IPS-20b (cell line): ENCODE measurements at regions not wholly inside any gene's neighbourhood (a gene's known extent, or its start where the extent isn't known, plus 50 kb on each side); places are given as distances from the start of the nearest gene placed in this dataset.
"Not testable (repeated sequence)": the region's sequence is repeated elsewhere in the genome, so short reads cannot be mapped to it uniquely, and the experiment has no call there.

Experiments used
- H3K27ac ChIP-seq: one replicate; pipeline ENCODE4 v1.5.1; 2013; ENCODE audit warnings: low read length
- H3K27me3 ChIP-seq: 2 replicates; pipeline ENCODE4 v1.6.1; 2013; ENCODE audit warnings: mild to moderate bottlenecking, low read length, inconsistent platforms; ENCODE audit not compliant: insufficient read depth
- H3K36me3 ChIP-seq: 2 replicates; pipeline ENCODE4 v1.6.1; 2013; ENCODE audit warnings: low read depth, mild to moderate bottlenecking, inconsistent platforms, low read length, moderate library complexity; ENCODE audit not compliant: insufficient read depth
- H3K4me1 ChIP-seq: 2 replicates; pipeline ENCODE4 v1.6.1; 2013; ENCODE audit warnings: mild to moderate bottlenecking, control low read depth, inconsistent platforms, low read length, moderate library complexity; ENCODE audit not compliant: insufficient read depth
- H3K4me3 ChIP-seq: 2 replicates; pipeline ENCODE4 v1.5.1; 2013; ENCODE audit warnings: mild to moderate bottlenecking, low read length, inconsistent platforms
- H3K9ac ChIP-seq: 2 replicates; pipeline ENCODE4 v1.6.1; 2013; ENCODE audit warnings: low read depth, mild to moderate bottlenecking, inconsistent platforms, low read length, moderate library complexity
- H3K9me3 ChIP-seq: 2 replicates; pipeline ENCODE4 v1.6.1; 2013; ENCODE audit warnings: mild to moderate bottlenecking, low read depth, low read length, inconsistent platforms; ENCODE audit not compliant: insufficient read depth

DNA sequence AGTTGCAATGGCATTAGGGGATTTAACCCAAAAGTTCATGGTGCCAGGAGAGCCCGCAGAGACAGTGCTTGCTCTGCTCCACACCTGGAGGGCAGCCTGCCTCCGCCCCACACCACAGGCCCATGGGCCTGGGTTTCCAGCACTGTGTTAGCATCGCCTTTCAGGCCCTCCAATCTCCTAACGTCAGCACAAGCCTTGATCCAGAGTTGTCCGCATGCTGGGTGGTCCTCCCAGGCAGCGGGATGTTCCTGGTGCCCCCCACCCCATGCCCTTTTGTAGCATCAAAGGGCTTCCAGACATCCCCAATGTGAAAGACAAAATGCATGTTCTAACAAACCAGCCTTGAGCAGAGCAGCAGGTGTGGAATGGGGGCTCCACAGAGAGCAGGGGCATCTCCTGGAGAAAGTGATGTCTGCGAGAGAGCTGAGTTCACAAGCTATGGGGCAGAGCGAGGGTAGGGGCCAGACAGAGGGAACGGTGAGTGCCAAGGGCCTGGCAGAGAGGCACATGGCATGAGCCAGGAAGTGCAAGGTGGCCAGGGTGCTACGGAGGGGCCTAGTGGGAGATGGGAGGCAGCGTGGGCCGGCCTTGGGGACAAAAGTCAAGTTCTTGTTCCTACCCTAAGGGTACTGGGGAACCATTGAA, 119.2 kb downstream of the CYP26B1 start:
- Histone ChIP-seq H3K4me3 (no peak overlapping the region), H3K27me3 (no peaks in the 10 kb centered on the region), H3K9me3 (no peaks in the 10 kb centered on the region), H3K4me1 (no peaks in the 10 kb centered on the region), H3K9ac (no peak overlapping the region), H3K27ac (no peak overlapping the region), H3K36me3 (no peaks in the 10 kb centered on the region)

DNA sequence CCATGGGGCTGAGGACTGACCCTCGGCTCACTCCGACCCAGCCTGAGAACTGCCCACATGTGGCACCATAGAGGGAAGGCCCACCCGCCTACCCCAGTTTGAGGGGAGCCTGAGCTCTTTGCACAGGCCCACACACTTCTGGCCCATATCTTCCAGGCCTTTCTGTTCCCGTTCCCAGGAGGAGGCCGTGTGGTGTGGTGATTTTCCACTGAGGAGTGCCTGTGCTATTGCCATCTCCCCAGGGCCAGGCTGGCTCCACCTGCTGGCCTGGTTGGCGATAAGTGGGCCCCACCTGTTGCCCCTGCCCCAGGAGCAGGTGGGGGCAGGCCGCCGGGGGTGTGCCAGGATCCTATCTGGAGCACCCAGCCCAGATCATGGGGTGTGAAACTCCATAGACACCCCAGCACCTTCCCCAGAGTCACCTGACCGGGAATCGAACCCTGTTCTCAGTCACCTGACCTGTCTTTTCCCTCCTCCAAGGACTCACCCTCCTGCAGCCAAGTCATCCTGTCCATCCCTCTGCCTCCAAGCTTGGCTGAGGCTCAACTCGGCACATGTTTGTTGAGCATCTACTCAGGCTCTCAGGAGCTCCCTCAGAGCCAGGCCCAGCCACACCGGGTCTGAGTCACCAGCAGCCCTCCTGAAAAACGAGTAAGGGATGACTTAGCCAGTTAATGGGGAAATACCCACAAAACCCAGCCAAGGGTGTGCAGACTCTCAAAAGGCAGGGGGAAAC, 120.1 kb downstream of the CYP26B1 start:
- H3K27me3 ChIP-seq: no peaks in the 10 kb centered on the region
- H3K4me1 ChIP-seq: no peaks in the 10 kb centered on the region
- no peaks in the 10 kb centered on the region for H3K36me3 ChIP-seq
- no peak overlapping the region for H3K27ac ChIP-seq
- no peak overlapping the region for H3K4me3 ChIP-seq
- H3K9me3 ChIP-seq: no peaks in the 10 kb centered on the region
- no peak overlapping the region for H3K9ac ChIP-seq

DNA sequence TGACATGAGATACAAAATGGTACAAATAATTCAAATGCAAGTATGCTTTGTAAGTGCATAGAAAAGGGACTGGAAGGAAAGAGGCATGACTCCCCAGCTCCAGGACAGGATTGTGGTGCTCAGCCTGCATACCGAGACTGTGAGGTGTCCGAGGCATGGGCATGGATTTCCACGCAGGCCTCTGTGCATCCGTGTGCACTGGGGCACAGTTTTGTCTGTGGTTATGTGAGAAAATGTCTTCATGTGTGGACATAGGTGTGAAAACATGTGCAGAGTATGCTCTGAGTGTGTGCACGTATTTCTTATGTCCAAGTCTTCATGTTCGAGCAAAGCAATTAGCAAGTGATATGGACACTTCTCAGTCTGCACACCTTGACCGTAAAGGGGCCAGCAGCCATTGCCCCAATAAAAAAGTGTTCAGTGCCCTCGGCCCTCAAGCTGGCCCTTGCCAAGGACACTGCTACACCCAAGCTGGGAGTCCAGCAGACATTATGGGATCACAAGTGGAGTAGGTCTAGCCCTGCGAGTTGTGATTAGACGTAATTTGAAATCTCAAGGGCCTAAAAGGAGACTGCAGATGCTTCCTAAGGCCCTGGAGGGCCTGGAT, 120.7 kb downstream of the CYP26B1 start:
- Histone ChIP-seq H3K9ac (no peak overlapping the region), H3K27me3 (no peaks in the 10 kb centered on the region), H3K4me3 (no peak overlapping the region), H3K9me3 (no peaks in the 10 kb centered on the region; the same call in 1 of the 2 replicates), H3K36me3 (no peaks in the 10 kb centered on the region), H3K27ac (no peak overlapping the region), H3K4me1 (no peaks in the 10 kb centered on the region)

- no peak overlapping the region for H3K27ac ChIP-seq
- no peaks in the 10 kb centered on the region; the same call in 1 of the 2 replicates for H3K9me3 ChIP-seq
- no peak overlapping the region for H3K4me3 ChIP-seq
- H3K27me3 ChIP-seq: no peaks in the 10 kb centered on the region
- no peaks in the 10 kb centered on the region for H3K36me3 ChIP-seq
- no peak overlapping the region for H3K9ac ChIP-seq
- H3K4me1 ChIP-seq: no peaks in the 10 kb centered on the region
These were observed 123.0 kb downstream of the CYP26B1 start for GRCh38 chr2:72024451-72025175.

DNA sequence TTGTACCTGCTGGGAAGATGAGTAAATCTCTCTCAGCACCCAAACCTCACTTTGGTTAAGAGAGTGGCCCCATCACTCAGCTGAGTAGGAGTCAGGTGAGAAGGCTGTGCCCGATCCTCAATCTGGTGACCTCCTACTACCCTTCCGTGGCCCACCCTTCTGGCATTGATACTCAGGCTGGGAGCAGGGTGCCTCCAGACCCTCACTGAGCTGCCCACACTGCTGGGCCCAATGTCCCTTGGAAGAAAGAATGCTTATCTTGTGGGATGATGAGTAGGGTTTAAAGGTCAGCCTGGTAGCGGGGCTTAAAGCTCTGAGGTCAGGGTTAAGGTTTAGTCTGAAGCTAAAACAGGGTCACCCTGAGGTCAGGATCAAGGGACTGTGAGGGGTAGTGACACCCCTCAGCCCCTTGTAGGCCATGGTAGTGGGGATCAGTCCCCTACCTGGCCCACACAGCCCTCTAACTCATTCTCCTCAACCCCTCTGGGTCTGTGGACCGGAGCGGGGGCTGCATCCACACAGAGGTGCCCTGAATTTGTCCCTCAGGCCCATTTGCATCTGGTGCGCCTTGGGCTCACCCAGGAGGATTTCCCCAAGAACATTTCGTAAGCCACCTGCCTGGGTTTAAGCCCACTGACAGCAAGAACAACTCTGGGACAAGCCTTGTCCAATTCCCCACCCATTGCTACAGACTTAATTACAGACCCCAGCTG, 123.8 kb downstream of the CYP26B1 start:
- H3K4me3 ChIP-seq: no peak overlapping the region
- no peaks in the 10 kb centered on the region; the same call in 1 of the 2 replicates for H3K9me3 ChIP-seq
- H3K27me3 ChIP-seq: no peaks in the 10 kb centered on the region
- H3K27ac ChIP-seq: no peak overlapping the region
- H3K9ac ChIP-seq: no peak overlapping the region
- no peaks in the 10 kb centered on the region for H3K4me1 ChIP-seq
- no peaks in the 10 kb centered on the region for H3K36me3 ChIP-seq

DNA sequence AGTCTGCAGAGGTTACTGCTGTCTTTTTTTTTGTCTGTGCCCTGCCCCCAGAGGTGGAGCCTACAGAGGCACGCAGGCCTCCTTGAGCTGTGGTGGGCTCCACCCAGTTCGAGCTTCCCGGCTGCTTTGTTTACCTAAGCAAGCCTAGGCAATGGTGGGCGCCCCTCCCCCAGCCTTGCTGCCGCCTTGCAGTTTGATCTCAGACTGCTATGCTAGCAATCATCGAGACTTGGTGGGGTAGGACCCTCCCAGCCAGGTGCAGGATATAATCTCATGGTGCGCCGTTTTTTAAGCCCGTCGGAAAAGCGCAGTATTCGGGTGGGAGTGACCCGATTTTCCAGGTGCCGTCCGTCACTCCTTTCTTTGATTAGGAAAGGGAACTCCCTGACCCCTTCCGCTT, 126.3 kb downstream of the CYP26B1 start:
- H3K27ac ChIP-seq, H3K27me3 ChIP-seq, H3K4me3 ChIP-seq, H3K9ac ChIP-seq, H3K4me1 ChIP-seq, H3K9me3 ChIP-seq, H3K36me3 ChIP-seq: not testable (repeated sequence)

DNA sequence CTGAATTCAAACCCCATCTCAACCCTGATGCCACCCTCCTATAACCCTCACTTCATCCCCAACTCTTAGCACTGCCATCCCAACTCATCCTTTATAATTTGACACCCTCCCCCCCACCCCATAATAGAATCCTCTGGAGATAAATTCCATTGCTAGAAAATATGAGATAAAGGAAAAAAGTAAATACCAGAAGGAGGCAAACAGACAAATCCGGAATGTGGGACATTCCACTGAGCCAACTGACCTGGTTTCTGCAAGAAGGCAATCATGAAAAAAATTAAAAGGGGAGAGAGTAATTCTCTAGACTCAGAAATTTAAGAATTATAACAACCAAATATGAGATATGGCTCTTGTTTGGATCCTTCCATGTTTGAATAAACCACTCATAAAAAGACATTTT, 132.4 kb downstream of the CYP26B1 start:
- Histone ChIP-seq H3K9ac (no peak overlapping the region), H3K27me3 (no peaks in the 10 kb centered on the region), H3K9me3 (no peaks in the 10 kb centered on the region), H3K36me3 (no peaks in the 10 kb centered on the region), H3K4me1 (no peaks in the 10 kb centered on the region), H3K27ac (no peak overlapping the region), H3K4me3 (no peak overlapping the region)

GRCh38 chr2:72014831-72015230, 132.8 kb downstream of the CYP26B1 start:
- no peaks in the 10 kb centered on the region for H3K27me3 ChIP-seq
- H3K9ac ChIP-seq: no peak overlapping the region
- no peak overlapping the region for H3K4me3 ChIP-seq
- H3K9me3 ChIP-seq: no peaks in the 10 kb centered on the region
- no peaks in the 10 kb centered on the region for H3K4me1 ChIP-seq
- no peaks in the 10 kb centered on the region for H3K36me3 ChIP-seq
- no peak overlapping the region for H3K27ac ChIP-seq

DNA sequence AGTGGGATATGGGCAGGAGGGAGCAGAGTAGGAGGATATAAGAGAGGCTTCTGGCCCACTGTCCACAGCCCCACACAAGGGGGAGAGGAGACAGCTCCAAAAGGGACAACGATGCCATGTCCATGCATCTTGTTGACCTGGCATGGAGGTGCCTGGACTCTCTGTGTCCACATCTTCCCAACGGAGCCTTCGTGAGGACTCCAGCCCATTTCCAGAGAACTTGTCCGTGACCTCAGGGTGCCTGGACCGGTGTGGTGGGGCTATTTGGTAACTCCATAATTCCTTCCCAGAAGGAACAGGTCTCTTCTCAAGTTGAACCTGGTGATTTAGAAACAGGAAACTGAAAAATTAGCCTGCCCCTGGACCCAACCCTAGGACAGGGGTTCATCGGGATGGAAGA, 133.9 kb downstream of the CYP26B1 start:
- H3K27me3 ChIP-seq: no peaks in the 10 kb centered on the region
- no peak overlapping the region for H3K27ac ChIP-seq
- no peaks in the 10 kb centered on the region for H3K36me3 ChIP-seq
- no peak overlapping the region for H3K9ac ChIP-seq
- H3K4me1 ChIP-seq: no peaks in the 10 kb centered on the region
- H3K4me3 ChIP-seq: no peak overlapping the region
- no peaks in the 10 kb centered on the region for H3K9me3 ChIP-seq

- no peak overlapping the region for H3K9ac ChIP-seq
- H3K27ac ChIP-seq: no peak overlapping the region
- no peaks in the 10 kb centered on the region for H3K9me3 ChIP-seq
- H3K27me3 ChIP-seq: no peaks in the 10 kb centered on the region
- H3K4me3 ChIP-seq: no peak overlapping the region
- H3K36me3 ChIP-seq: no peaks in the 10 kb centered on the region
- no peaks in the 10 kb centered on the region for H3K4me1 ChIP-seq
These were observed 134.6 kb downstream of the CYP26B1 start for GRCh38 chr2:72012886-72013574.

GRCh38 chr2:72011791-72012190, 135.9 kb downstream of the CYP26B1 start:
- no peaks in the 10 kb centered on the region for H3K4me1 ChIP-seq
- H3K9me3 ChIP-seq: no peaks in the 10 kb centered on the region
- no peaks in the 10 kb centered on the region for H3K36me3 ChIP-seq
- H3K9ac ChIP-seq: no peak overlapping the region
- H3K27me3 ChIP-seq: no peaks in the 10 kb centered on the region
- no peak overlapping the region for H3K27ac ChIP-seq
- no peak overlapping the region for H3K4me3 ChIP-seq
